Mesendoderm (in vitro differentiated cells): ENCODE measurements at regions not wholly inside any gene's neighbourhood (a gene's known extent, or its start where the extent isn't known, plus 50 kb on each side); places are given as distances from the start of the nearest gene placed in this dataset.

Source experiments
- DNase-seq: peaks from one replicate; pipeline ENCODE4 v3.0.0; 2013
- H2AK5ac ChIP-seq: 2 replicates; pipeline ENCODE4 v1.6.1; 2013; ENCODE audit warnings: low read length, inconsistent platforms
- H2BK120ac ChIP-seq: 2 replicates; pipeline ENCODE4 v1.6.1; 2013; ENCODE audit warnings: low read depth, mild to moderate bottlenecking, low read length, moderate library complexity, mixed read lengths
- H2BK15ac ChIP-seq: replicated peaks from 2 replicates; pipeline ENCODE4 v1.6.1; 2013; ENCODE audit warnings: low read depth, mild to moderate bottlenecking, moderate library complexity
- H2BK5ac ChIP-seq: 2 replicates; pipeline ENCODE4 v1.6.1; 2013; ENCODE audit warnings: low read length, inconsistent platforms
- H3K18ac ChIP-seq: 2 replicates; pipeline ENCODE4 v1.6.1; 2013; ENCODE audit warnings: mild to moderate bottlenecking, low read length, mixed read lengths
- H3K23ac ChIP-seq: one replicate; pipeline ENCODE4 v1.6.1; 2013; ENCODE audit warnings: low read length
- H3K27ac ChIP-seq: 2 replicates; pipeline ENCODE4 v1.5.1; 2013; ENCODE audit warnings: low read depth, mild to moderate bottlenecking, inconsistent platforms, low read length, moderate library complexity
- H3K27me3 ChIP-seq: 2 replicates; pipeline ENCODE4 v1.6.1; 2013; ENCODE audit warnings: low read length, control low read depth, mild to moderate bottlenecking, inconsistent platforms; ENCODE audit not compliant: insufficient read depth, poor library complexity
- H3K36me3 ChIP-seq: 2 replicates; pipeline ENCODE4 v1.6.1; 2013; ENCODE audit warnings: low read length, inconsistent platforms; ENCODE audit not compliant: control insufficient read depth, insufficient read depth
- H3K4ac ChIP-seq: one replicate; pipeline ENCODE4 v1.6.1; 2013; ENCODE audit warnings: low read depth, mild to moderate bottlenecking, low read length, moderate library complexity
- H3K4me1 ChIP-seq: 2 replicates; pipeline ENCODE4 v1.6.1; 2013; ENCODE audit warnings: low read depth, low read length, inconsistent platforms; ENCODE audit not compliant: control insufficient read depth
- H3K4me2 ChIP-seq: 2 replicates; pipeline ENCODE4 v1.6.1; 2013; ENCODE audit warnings: low read length
- H3K4me3 ChIP-seq: 2 replicates; pipeline ENCODE4 v1.5.1; 2013; ENCODE audit warnings: mild to moderate bottlenecking, low read length
- H3K56ac ChIP-seq: one replicate; pipeline ENCODE4 v1.6.1; 2013; ENCODE audit warnings: low read length
- H3K79me1 ChIP-seq: 2 replicates; pipeline ENCODE4 v1.6.1; 2013; ENCODE audit warnings: low read length, inconsistent platforms
- H3K79me2 ChIP-seq: 2 replicates; pipeline ENCODE4 v1.6.1; 2013; ENCODE audit warnings: mild to moderate bottlenecking, low read length; ENCODE audit not compliant: control insufficient read depth, insufficient read depth
- H3K9ac ChIP-seq: 2 replicates; pipeline ENCODE4 v1.6.1; 2013; ENCODE audit warnings: low read length, inconsistent platforms
- H4K5ac ChIP-seq: one replicate; pipeline ENCODE4 v1.6.1; 2013; ENCODE audit warnings: low read length
- H4K8ac ChIP-seq: one replicate; pipeline ENCODE4 v1.6.1; 2013; ENCODE audit warnings: low read depth, mild to moderate bottlenecking, control low read depth, low read length, moderate library complexity
- WGBS: extraction: QIAGEN DNeasy Blood & Tissue Kit; methylation state at CpG from one replicate; pipeline ENCODE4 v1.1.7; 2013; ENCODE audit warnings: low lambda C conversion rate, missing lambda C conversion rate; ENCODE audit not compliant: insufficient coverage; ENCODE audit errors: extremely low coverage; 5-methylcytosine and 5-hydroxymethylcytosine counted together

- Histone ChIP-seq H3K27me3 (no peaks in the 10 kb centered on the region), H3K18ac (no peak overlapping the region), H3K4ac (no peak overlapping the region), H3K9ac (no peak overlapping the region), H3K4me1 (no peaks in the 10 kb centered on the region), H3K27ac (no peak overlapping the region), H3K79me2 (no peaks in the 10 kb centered on the region), H3K4me3 (no peak overlapping the region), H3K23ac (no peak overlapping the region), H2BK5ac (no peak overlapping the region), H4K5ac (no peak overlapping the region), H3K79me1 (no peaks in the 10 kb centered on the region), H3K56ac (no peak overlapping the region), H2BK120ac (no peak overlapping the region), H4K8ac (no peak overlapping the region), H3K36me3 (no peaks in the 10 kb centered on the region), H3K4me2 (no peak overlapping the region), H2AK5ac (no peak overlapping the region), H2BK15ac (no peak overlapping the region)
- WGBS = no CpG with 5 or more reads among the region's 4 CpGs
- no peak for DNase-seq
These were observed 217.8 kb upstream of the NRP1 start for GRCh38 chr10:33552290-33552689.

- Histone ChIP-seq H4K8ac (no peak overlapping the region), H3K27me3 (no peaks in the 10 kb centered on the region), H3K79me2 (no peaks in the 10 kb centered on the region), H3K27ac (no peak overlapping the region), H2BK5ac (no peak overlapping the region), H3K56ac (no peak overlapping the region), H2AK5ac (no peak overlapping the region), H3K4me3 (no peak overlapping the region), H3K79me1 (no peaks in the 10 kb centered on the region), H2BK120ac (no peak overlapping the region), H2BK15ac (no peak overlapping the region), H4K5ac (no peak overlapping the region), H3K36me3 (no peaks in the 10 kb centered on the region), H3K4ac (no peak overlapping the region), H3K4me2 (no peak overlapping the region), H3K9ac (no peak overlapping the region), H3K4me1 (no peaks in the 10 kb centered on the region), H3K23ac (no peak overlapping the region), H3K18ac (no peak overlapping the region)
- WGBS = no CpG with 5 or more reads among the region's 1 CpG
- no peak for DNase-seq
These were observed 216.3 kb upstream of the NRP1 start for GRCh38 chr10:33550811-33551210.

- Histone ChIP-seq H3K4me3 (no peak overlapping the region), H3K23ac (no peak overlapping the region), H2BK5ac (no peak overlapping the region), H2BK120ac (no peak overlapping the region), H3K4ac (no peak overlapping the region), H3K4me2 (no peak overlapping the region), H3K4me1 (no peaks in the 10 kb centered on the region), H3K9ac (no peak overlapping the region), H3K56ac (no peak overlapping the region), H3K18ac (no peak overlapping the region), H2AK5ac (no peak overlapping the region), H3K79me2 (no peaks in the 10 kb centered on the region), H2BK15ac (no peak overlapping the region), H4K8ac (no peak overlapping the region), H4K5ac (no peak overlapping the region), H3K79me1 (no peaks in the 10 kb centered on the region), H3K27me3 (no peaks in the 10 kb centered on the region), H3K36me3 (no peaks in the 10 kb centered on the region), H3K27ac (no peak overlapping the region)
- no CpG with 5 or more reads among the region's 2 CpGs for WGBS
- peak; percentile 43 for DNase-seq
These were observed 213.5 kb upstream of the NRP1 start for GRCh38 chr10:33547976-33548375.

GRCh38 chr10:33546031-33546430 lies 211.6 kb upstream of the NRP1 start:
- Histone ChIP-seq H3K23ac (no peak overlapping the region), H3K79me2 (no peaks in the 10 kb centered on the region), H3K4me3 (no peak overlapping the region), H3K27ac (no peak overlapping the region), H3K36me3 (no peaks in the 10 kb centered on the region), H4K8ac (no peak overlapping the region), H2BK15ac (no peak overlapping the region), H2BK120ac (no peak overlapping the region), H3K79me1 (no peaks in the 10 kb centered on the region), H4K5ac (no peak overlapping the region), H2AK5ac (no peak overlapping the region), H2BK5ac (no peak overlapping the region), H3K18ac (no peak overlapping the region), H3K56ac (no peak overlapping the region), H3K4me1 (no peaks in the 10 kb centered on the region), H3K9ac (no peak overlapping the region), H3K4me2 (no peak overlapping the region), H3K4ac (no peak overlapping the region), H3K27me3 (no peaks in the 10 kb centered on the region)
- DNase-seq = no peak
- no CpG with 5 or more reads among the region's 1 CpG for WGBS

GRCh38 chr10:33542752-33543505 lies 208.5 kb upstream of the NRP1 start:
- Histone ChIP-seq H3K27me3 (no peaks in the 10 kb centered on the region), H3K79me2 (no peaks in the 10 kb centered on the region), H3K4me1 (no peaks in the 10 kb centered on the region), H3K56ac (no peak overlapping the region), H3K27ac (no peak overlapping the region), H3K4me2 (no peak overlapping the region), H2BK5ac (no peak overlapping the region), H3K79me1 (no peaks in the 10 kb centered on the region), H3K36me3 (no peaks in the 10 kb centered on the region), H2BK120ac (no peak overlapping the region), H4K5ac (no peak overlapping the region), H4K8ac (no peak overlapping the region), H3K4ac (no peak overlapping the region), H3K4me3 (no peak overlapping the region), H3K9ac (no peak overlapping the region), H2AK5ac (no peak overlapping the region), H3K18ac (no peak overlapping the region), H2BK15ac (no peak overlapping the region), H3K23ac (no peak overlapping the region)
- no CpG with 5 or more reads among the region's 2 CpGs for WGBS
- DNase-seq = no peak

- Histone ChIP-seq H3K4me1 (no peaks in the 10 kb centered on the region), H3K27me3 (no peaks in the 10 kb centered on the region), H3K79me2 (no peaks in the 10 kb centered on the region), H3K18ac (no peak overlapping the region), H3K4me3 (no peak overlapping the region), H3K23ac (no peak overlapping the region), H2BK120ac (no peak overlapping the region), H3K4ac (no peak overlapping the region), H4K8ac (no peak overlapping the region), H3K56ac (no peak overlapping the region), H2BK5ac (no peak overlapping the region), H2AK5ac (no peak overlapping the region), H3K79me1 (no peaks in the 10 kb centered on the region), H3K27ac (no peak overlapping the region), H3K36me3 (no peaks in the 10 kb centered on the region), H3K4me2 (no peak overlapping the region), H2BK15ac (no peak overlapping the region), H3K9ac (no peak overlapping the region), H4K5ac (no peak overlapping the region)
- no peak for DNase-seq
- no CpG with 5 or more reads among the region's 4 CpGs for WGBS
These were observed 204.6 kb upstream of the NRP1 start for GRCh38 chr10:33539116-33539515.
